Mucosa of descending colon (tissue), 3 donors: ENCODE measurements at regions not wholly inside any gene's neighbourhood (a gene's known extent, or its start where the extent isn't known, plus 50 kb on each side); places are given as distances from the start of the nearest gene placed in this dataset.

Experiments
- ATAC-seq: fragments of 200-7000 bp; cut with Tn5 transposase; one replicate; pipeline ENCODE4 v1.9.1; 2020; ENCODE audit warnings: mild to moderate bottlenecking, moderate library complexity
- DNase-seq, 3 donors: peaks; one replicate each; pipeline ENCODE4 v3.0.0-alpha.2; 2020
- H3K36me3 ChIP-seq: fragments of 200-600 bp; one replicate; pipeline ENCODE4 v1.8.0; 2021; ENCODE audit warnings: low read depth, mild to moderate bottlenecking
- H3K4me1 ChIP-seq: fragments of 200-600 bp; one replicate; pipeline ENCODE4 v1.8.0; 2021; ENCODE audit warnings: low read depth, mild to moderate bottlenecking
- H3K4me3 ChIP-seq: fragments of 200-600 bp; one replicate; pipeline ENCODE4 v1.8.0; 2021; ENCODE audit warnings: mild to moderate bottlenecking
- H3K9me3 ChIP-seq: fragments of 200-600 bp; one replicate; pipeline ENCODE4 v1.8.0; 2021; ENCODE audit warnings: mild to moderate bottlenecking
- intact Hi-C, 2 donors: fragments of 100-400 bp; cut with DNase I in 1 of 2; cut with micrococcal nuclease in 1 of 2; formaldehyde crosslinking; loops; one replicate each; pipeline versions ENCODE4 v1.11.0 to v1.11.1; 2022; cut with DNase I, micrococcal nuclease
- TF ChIP-seq, protein P1 (sequence below): fragments of 200-600 bp; IDR thresholded peaks from one replicate; pipeline ENCODE4 v1.8.0; 2022; ENCODE audit warnings: antibody characterized with exemption, mild to moderate bottlenecking
- donor health status: DM: no; HTN: no; CAD: no; lungs with moderate emphysema.
- donor health status: DM: no; HTN: no; CAD: no.
- donor health status: DM: no; HTN: yes; CAD: no.

DNA sequence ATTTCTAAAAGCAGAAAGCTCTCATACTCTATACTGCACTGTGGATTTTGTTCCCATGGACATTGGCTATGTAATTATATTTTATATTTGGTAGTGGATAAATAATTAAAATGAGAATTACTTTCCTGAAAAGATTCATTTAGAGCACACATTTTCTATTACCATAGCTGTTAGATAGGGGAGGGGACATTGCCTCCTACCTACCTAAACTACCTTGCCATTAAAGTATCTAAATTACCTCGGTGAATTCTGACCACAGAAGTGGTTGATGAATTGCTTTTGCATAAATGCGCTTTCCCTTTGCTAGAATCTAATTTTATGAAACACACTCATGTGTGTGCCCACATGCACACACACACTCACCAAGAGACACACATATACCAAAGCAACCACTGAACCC is 329.1 kb downstream of the MTX2 start:
- no peaks in the 10 kb centered on the region for H3K36me3 ChIP-seq
- H3K4me3 ChIP-seq = no peak overlapping the region
- TF ChIP-seq, protein P1, sequence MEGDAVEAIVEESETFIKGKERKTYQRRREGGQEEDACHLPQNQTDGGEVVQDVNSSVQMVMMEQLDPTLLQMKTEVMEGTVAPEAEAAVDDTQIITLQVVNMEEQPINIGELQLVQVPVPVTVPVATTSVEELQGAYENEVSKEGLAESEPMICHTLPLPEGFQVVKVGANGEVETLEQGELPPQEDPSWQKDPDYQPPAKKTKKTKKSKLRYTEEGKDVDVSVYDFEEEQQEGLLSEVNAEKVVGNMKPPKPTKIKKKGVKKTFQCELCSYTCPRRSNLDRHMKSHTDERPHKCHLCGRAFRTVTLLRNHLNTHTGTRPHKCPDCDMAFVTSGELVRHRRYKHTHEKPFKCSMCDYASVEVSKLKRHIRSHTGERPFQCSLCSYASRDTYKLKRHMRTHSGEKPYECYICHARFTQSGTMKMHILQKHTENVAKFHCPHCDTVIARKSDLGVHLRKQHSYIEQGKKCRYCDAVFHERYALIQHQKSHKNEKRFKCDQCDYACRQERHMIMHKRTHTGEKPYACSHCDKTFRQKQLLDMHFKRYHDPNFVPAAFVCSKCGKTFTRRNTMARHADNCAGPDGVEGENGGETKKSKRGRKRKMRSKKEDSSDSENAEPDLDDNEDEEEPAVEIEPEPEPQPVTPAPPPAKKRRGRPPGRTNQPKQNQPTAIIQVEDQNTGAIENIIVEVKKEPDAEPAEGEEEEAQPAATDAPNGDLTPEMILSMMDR = no peak
- intact Hi-C loops = no loop called here
- no peaks in the 10 kb centered on the region for H3K4me1 ChIP-seq
- ATAC-seq (no peak), DNase-seq (no peak)
- no peaks in the 10 kb centered on the region for H3K9me3 ChIP-seq

DNA sequence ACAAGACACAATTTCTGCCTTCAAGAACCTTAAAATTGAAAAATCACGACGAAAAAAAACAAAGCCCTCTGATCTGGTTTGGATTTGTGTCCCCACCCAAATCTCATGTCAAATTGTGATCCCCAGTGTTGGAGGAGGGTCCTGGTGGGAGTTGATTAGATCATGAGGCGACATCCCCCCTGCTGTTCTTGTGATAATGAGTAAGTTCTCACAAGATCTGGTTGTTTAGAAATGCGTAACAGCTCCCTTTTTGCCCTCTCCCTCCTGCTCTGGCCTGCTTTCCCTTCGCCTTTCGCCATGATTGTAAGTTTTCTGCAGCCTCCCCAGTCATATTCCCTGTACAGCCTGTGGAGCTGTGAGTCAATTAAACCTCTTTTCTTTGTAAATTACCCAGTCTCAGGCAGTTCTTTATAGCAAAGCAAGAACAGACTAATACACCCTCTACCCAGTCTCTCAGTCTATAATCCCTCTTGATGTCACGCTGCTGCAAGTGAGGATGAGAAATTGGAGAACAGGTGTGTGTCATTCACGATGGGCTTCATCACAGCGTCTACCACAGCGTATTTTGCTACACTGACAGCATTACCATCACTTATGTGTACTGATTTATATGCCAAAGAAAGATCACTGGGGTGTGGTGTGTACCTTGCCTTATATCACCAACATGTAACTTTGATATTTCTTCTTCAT is 330.7 kb downstream of the MTX2 start:
- TF ChIP-seq, protein P1 = no peak
- Histone ChIP-seq H3K4me1 (no peaks in the 10 kb centered on the region), H3K9me3 (no peaks in the 10 kb centered on the region), H3K4me3 (no peak overlapping the region), H3K36me3 (no peaks in the 10 kb centered on the region)
- ATAC-seq = no peak
- intact Hi-C loops = no loop called here
- DNase-seq = no peak

DNA sequence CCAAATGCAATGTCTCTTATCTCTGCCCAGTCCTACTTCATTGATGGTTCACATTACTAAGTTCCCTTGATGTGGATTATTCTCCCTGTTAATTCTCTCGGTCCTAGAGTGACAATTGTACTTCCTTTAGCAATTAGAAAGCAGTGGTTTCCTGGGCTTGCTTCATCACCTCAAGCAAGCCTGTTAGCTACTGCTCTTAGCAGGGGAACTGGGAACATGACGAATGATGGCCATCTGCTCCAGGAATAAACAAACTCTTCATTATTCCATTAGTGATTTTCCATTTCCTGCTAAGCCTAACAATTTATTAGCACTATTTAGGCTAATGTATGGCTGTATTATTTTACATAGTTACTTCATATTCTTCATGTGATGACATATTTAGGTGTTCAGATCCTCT is 331.8 kb downstream of the MTX2 start:
- no peaks in the 10 kb centered on the region for H3K9me3 ChIP-seq
- no peak overlapping the region for H3K4me3 ChIP-seq
- no peak for ATAC-seq
- intact Hi-C loops = no loop called here
- no peak for DNase-seq
- no peaks in the 10 kb centered on the region for H3K36me3 ChIP-seq
- H3K4me1 ChIP-seq = no peaks in the 10 kb centered on the region
- TF ChIP-seq, protein P1 = no peak

DNA sequence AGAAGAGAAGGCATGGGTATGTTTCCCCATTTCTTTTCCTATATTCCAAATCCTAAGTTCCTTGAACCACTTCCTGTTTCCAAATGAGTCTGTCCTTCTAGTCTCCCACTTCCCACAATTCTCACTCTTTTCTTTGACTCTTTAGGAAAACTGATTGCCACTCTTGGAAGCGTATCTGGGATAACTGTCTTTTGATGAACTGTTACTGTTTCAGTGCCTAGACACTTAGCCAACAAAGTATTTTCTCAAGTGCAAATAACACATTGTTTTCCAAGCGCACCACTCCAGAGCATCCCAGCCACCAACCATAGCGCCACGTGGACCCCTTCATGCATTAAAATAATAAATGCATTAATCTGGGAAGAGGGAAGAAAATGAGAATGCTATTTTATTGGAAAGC is 342.8 kb downstream of the MTX2 start:
- no peak for DNase-seq
- intact Hi-C loops = no loop called here
- no peaks in the 10 kb centered on the region for H3K9me3 ChIP-seq
- H3K36me3 ChIP-seq = no peaks in the 10 kb centered on the region
- TF ChIP-seq, protein P1 = no peak
- no peak overlapping the region for H3K4me3 ChIP-seq
- no peaks in the 10 kb centered on the region for H3K4me1 ChIP-seq
- no peak for ATAC-seq

DNA sequence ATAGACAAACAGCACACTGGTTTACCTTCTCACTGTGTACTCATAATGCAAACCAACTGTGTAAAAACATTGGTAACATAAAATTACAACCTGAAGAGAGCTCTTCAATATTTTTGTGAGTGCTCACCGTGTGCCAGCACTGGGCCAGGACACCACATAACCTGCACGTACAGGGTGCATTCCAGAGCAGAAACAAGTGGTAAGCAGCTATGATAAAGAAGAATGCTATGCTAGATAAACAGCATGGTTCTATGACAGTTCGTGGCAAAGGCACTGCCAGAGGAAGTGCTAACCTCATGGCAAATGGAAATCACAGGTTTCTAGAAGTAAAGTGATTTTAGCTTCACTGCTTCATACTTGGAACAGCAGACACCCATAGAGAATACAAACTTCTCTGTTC is 343.5 kb downstream of the MTX2 start:
- intact Hi-C loops = no loop called here
- no peak overlapping the region for H3K4me3 ChIP-seq
- TF ChIP-seq, protein P1 = no peak
- DNase-seq (no peak), ATAC-seq (no peak)
- H3K9me3 ChIP-seq = no peaks in the 10 kb centered on the region
- no peaks in the 10 kb centered on the region for H3K4me1 ChIP-seq
- no peaks in the 10 kb centered on the region for H3K36me3 ChIP-seq
